NCI-H748 treated with DMSO at 0.1 percent for 48 hours (cell line): ENCODE measurements at regions not wholly inside any gene's neighbourhood (a gene's known extent, or its start where the extent isn't known, plus 50 kb on each side); places are given as distances from the start of the nearest gene placed in this dataset.

Experiments
- DNase-seq: peaks from one replicate; lab custom pipeline; 2025; lab: John Stamatoyannopoulos, UW

DNA sequence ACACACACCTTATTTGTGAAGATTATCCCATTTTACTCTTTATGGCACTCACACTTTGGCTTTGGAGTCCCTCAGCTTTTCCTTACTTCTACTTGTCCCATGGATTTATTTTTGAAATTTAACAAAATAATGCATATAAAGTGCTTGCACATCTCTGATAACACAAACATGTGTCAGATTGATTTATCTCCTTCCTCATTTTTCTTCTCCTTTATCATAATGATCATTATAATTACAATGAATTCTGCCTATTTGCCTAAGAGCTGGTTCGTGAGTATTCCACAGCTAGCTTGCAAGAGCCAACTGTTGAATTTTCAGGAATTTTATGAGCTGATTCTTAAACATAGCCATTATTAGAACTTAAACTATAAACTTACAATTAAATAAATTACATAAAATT lies 347.7 kb downstream of the CHSY3 start:
- no peak for DNase-seq

DNA sequence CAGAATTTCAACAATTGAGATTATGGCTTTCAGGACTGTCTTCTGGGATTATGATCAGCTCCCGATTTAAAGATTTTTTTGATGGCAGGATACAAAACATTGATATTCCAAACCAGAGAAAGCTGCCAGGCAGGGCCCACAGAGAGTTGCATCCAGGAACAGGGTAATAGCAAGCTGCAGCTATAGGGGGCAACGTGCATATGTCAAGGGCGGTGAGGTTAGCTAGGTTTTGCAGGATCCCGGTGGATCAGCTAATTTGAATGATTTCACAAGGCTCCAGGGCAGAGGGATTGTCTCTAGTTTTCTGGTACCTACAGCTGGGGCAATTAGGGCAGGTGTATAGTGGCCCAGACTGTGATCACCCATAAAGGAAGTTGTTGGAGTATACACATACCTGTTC lies 339.4 kb downstream of the CHSY3 start:
- DNase-seq = no peak

DNA sequence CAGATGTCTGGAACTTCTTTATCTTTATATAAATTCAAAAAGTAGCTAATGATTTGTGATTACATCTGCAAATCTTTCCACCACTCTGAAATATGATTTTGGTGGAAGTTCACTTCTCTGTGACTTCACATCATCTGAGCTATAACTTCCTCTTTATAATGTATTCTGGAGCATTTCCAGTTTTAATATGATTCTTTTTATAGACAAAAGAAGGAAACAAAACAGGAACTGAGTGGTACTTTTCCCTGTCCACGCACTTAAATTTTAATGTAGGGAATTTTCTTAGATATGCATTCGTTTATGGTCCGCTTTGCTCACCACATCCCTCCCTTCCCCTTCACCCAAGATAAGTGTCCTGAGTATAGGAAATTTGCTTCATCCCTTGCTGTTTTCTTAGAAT lies 333.5 kb downstream of the CHSY3 start:
- DNase-seq = no peak
